Head of caudate nucleus (tissue), 42 donors: ENCODE measurements at regions not wholly inside any gene's neighbourhood (a gene's known extent, or its start where the extent isn't known, plus 50 kb on each side); places are given as distances from the start of the nearest gene placed in this dataset.
"Not testable (repeated sequence)": the region's sequence is repeated elsewhere in the genome, so short reads cannot be mapped to it uniquely, and the experiment has no call there.

ENCODE experiments used
- DNase-seq, 42 donors: peaks; one replicate each; pipeline versions ENCODE4 v3.0.0 to v3.0.0-alpha.2; 2020 to 2021; ENCODE audit warnings: mixed read lengths in 7 of 42
- intact Hi-C: fragments of 100-400 bp; cut with DNase I; formaldehyde crosslinking; loops from one replicate; pipeline ENCODE4 v1.15.0; 2022

GRCh38 chr5:86404256-86404655 lies 213.5 kb upstream of the COX7C start:
- intact Hi-C loops, result no loop called here
- DNase-seq, result no peak

GRCh38 chr5:86407711-86408110 lies 210.0 kb upstream of the COX7C start:
- intact Hi-C loops, result no loop called here
- no peak for DNase-seq

- intact Hi-C loops, result no loop called here
These were observed 206.1 kb upstream of the COX7C start for GRCh38 chr5:86411596-86411995.

DNA sequence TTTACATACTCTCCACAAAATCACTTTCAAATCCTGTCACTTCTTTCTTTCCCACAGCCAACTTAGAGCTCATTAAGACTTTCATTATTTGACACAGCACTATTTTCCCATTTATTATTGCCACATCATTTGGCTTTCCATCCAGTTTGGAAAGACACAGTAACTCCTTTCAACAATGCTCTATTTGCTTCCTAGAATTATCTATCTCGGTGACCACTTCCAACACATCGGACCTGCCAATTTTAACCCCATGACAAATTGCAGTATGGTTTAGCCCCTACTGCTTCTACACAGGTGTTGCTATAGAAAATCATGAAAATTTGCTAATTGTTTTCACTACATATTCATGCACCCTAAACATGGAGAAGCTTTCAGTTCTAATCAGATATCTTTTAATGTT lies 190.6 kb upstream of the COX7C start:
- intact Hi-C loops, result no loop called here

More at GRCh38 chr5:86411596-86411995, 206.1 kb upstream of the COX7C start:
- no peak for DNase-seq

DNA sequence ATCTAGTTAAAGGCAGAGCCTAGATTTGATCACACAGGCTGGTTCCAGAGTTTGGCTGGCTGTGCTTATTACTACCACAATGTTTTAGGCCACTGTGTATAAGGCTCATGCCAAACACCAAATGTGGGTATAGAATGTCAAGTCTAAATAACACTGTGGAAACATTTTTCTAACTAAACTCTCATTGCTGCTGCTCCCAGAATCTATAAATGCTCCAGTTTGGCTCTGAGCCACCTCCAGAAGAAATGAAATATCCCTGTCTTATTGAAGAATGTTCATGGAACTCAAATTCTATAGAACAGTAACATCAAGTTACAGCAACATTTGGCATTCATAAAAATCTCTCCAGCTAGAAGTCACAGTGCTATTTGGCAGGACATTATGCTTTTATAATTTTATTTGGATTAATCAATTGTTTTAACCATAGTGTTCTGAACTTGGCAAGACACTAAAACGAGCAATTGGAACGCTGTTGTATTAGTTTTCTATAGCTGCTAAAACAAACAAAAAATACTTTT lies 178.1 kb upstream of the COX7C start:
- intact Hi-C loops, result no loop called here
- no peak for DNase-seq

More for the DNA sequence above, 190.6 kb upstream of the COX7C start:
- DNase-seq, result no peak

GRCh38 chr5:86442036-86442745 lies 175.6 kb upstream of the COX7C start:
- DNase-seq, result no peak
- intact Hi-C loops, result no loop called here

DNA sequence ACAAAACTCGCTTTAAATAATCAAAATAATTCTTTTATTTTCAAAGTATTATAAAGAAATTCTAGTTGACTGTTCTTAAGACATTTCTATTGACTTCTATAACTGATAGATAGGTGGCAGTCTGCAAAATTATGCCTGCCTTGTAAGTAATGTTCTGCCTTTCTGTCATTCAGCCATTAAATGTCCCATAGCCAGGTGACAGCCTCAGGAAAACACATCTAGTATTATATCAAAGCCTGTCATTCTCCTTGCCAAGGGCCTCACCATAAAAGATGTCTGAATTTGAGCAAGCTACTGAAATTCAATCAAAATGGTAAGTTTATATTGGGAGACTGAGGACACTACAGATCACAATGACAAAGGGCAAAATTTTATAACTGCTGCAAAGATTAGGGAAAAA lies 170.4 kb upstream of the COX7C start:
- intact Hi-C loops, result no loop called here
- no peak for DNase-seq

DNA sequence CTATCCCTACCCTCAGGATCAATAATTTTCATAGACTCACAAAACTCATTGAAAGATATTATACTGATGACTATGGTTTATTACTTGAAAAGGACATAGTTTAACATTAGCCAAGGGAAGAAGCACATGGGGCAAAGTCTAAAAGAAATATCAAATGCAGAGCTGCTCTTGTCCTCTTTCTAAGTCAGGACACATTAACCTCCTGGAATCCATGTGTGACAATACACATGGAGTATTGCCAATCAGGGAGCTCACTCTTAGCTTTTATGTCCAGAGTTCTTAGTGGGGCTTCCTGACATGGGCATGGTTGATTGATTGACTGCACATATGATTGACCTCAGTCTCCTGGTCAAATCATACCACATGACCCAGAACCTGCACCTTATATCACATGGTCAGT lies 165.5 kb upstream of the COX7C start:
- no peak for DNase-seq
- intact Hi-C loops, result no loop called here

DNA sequence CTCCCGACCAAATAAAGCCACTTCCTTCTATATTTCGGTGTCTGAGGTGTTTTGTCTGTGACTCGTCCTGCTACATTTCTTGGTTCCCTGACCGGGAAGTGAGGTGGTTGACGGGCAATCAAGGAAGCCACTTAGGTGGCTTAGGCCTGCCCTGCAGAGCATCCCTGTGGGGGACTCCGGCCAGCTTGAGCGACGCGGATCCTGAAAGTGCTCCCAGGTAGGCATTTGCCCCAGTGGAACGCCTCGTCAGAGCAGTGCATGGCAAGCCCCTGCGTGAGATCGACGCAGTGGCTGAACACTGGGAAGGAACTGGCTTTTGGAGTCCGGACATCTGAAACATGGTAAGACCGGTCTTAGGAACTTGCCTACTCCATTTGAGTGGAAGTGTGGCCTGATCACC lies 157.2 kb upstream of the COX7C start:
- intact Hi-C loops, result no loop called here

DNA sequence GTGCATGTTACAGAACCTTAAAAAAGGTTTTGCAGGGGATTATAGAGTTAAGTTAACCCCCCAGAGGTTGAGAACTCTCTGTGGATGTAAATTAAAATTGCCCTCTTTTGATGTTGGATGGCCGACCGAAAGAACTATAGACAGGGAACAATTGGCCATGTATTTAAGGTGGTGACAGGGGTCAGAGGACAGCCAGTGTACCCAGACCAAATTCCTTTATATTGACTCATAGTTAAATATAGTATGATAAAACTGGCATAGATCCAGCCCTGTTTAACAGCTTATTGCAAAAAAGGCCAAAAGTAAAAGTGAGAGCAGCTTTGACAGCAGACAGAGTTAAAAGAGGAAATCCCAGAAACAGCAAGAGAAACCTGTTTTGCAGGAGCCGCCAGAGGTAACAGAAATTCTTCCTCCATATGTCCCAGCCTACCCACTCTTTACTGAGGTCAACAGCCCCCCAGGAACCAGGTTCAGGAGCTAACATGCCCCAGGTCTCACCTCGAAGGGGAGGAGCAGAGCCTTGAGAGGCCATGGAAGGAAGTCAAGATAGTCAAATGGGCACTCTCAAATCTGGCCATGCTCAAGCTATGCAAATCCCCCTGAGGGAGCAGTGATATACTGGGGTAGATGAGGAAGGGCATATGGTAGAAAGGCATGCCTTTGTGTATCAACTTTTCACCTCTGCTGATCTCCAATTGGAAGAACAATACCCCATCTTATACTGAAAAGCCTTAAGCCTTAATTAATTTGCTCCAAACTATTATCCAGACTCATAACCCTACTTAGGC lies 156.4 kb upstream of the COX7C start:
- intact Hi-C loops, result no loop called here
- DNase-seq, result no peak

More for the DNA sequence above, 157.2 kb upstream of the COX7C start:
- no peak for DNase-seq

DNA sequence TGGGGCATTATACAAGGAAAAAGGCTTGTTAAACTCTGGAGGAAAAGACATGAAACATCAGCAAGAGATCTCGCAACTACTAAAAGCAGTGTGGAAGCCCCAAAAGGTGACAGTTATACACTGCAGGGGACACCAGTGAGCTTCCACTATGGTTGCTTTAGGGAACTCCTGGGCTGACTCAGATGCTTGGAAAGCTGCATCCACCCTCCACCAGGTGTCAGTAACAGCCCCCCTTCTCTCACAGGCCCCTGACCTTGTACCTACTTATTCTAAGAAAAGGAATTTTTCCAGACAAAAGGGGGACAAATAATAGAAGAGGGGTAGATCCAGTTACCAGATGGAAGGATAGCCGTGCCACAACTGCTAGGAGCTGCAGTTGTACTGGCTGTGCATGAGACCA lies 154.4 kb upstream of the COX7C start:
- intact Hi-C loops, result no loop called here
- no peak for DNase-seq

GRCh38 chr5:86465052-86465838 lies 152.5 kb upstream of the COX7C start:
- intact Hi-C loops, result no loop called here
- no peak for DNase-seq

- intact Hi-C loops, DNase-seq: not testable (repeated sequence)
These were observed 151.0 kb upstream of the COX7C start for GRCh38 chr5:86466721-86467120.

- intact Hi-C loops, result no loop called here
- no peak for DNase-seq
These were observed 135.7 kb upstream of the COX7C start for GRCh38 chr5:86482008-86482407.

DNA sequence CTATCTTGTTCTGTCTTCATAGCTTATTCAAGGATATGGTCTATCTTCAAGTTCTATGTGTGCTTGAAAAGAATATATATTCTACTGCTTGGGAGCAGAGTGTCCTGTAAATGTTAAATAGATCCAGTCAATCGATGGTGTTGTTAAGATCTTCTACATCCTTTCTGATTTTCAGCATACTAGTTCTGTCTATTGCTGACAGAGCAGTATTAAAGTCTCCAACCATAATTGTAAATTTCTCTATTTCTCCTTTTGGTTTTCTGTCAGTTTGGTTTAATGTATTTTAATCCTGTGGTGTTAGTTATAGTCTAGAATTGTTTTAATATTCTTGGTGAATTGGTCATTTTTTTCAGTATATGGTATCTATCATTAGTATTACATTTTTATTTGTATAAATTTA lies 124.0 kb upstream of the COX7C start:
- DNase-seq, result no peak

DNA sequence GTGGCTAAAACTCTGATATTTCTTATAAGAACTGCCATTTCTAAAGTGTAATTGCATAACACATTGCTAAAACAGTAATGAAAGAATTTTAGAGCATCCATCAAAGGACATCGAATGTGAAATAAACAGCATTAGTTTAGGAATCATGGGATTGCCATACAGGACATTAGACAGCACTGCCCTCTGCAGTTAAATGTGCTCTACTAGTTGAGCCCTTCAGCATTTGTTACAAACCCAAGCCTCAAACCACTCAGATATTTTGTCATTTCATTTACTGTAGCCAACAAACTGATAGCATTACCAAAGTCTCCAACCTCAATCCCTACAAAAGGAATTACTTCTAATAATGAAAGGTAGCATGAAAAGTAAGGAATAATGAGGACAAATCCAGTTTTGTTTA lies 116.8 kb upstream of the COX7C start:
- DNase-seq, result no peak
- intact Hi-C loops, result no loop called here

More for the DNA sequence above, 124.0 kb upstream of the COX7C start:
- intact Hi-C loops, result no loop called here

GRCh38 chr5:86507574-86507973 lies 110.2 kb upstream of the COX7C start:
- intact Hi-C loops, result no loop called here
- no peak for DNase-seq

DNA sequence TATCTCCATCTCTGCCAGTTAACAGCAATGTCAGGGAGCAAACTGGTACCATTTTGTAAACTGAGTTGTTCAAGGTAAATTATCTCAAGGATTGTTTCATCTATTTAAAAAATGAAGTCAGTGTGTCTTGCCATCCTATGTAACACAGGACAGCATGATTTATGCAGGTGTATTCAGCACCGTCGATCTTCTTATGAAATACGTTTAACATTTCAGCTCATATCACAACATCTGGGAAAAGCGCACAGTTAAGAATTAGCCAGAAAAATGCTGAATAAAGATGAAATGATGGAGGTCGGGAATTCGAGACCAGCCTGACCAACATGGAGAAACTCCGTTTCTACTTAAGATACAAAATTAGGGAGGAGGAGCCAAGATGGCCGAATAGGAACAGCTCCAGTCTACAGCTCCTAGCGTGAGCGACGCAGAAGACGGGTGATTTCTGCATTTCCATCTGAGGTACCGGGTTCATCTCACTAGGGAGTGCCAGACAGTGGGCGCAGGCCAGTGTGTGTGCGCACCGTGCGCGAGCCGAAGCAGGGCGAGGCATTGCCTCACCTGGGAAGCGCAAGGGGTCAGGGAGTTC lies 107.3 kb upstream of the COX7C start:
- intact Hi-C loops, result not testable (repeated sequence)

GRCh38 chr5:86523718-86524117 lies 94.0 kb upstream of the COX7C start:
- intact Hi-C loops, result no loop called here
- DNase-seq, result no peak

More for the DNA sequence above, 107.3 kb upstream of the COX7C start:
- not testable (repeated sequence) for DNase-seq
